RWPE2 (cell line): ENCODE measurements at regions not wholly inside any gene's neighbourhood (a gene's known extent, or its start where the extent isn't known, plus 50 kb on each side); places are given as distances from the start of the nearest gene placed in this dataset.

Experiments
- ATAC-seq: fragments of 200-7000 bp; cut with Tn5 transposase; 3 replicates; pipeline ENCODE4 v1.9.1; 2021; ENCODE audit warnings: low read depth
- DNase-seq: peaks from one replicate; pipeline ENCODE4 v3.0.0-alpha.2; 2020; ENCODE audit warnings: low spot score
- H3K27ac ChIP-seq: fragments of 450-650 bp; 2 replicates; pipeline ENCODE4 v1.5.1; 2017; ENCODE audit warnings: mild to moderate bottlenecking; ENCODE audit not compliant: poor library complexity, severe bottlenecking
- H3K27me3 ChIP-seq: fragments of 250-450 bp; sonication (Bioruptor Pico); 2 replicates; pipeline ENCODE4 v1.5.1; 2021; ENCODE audit warnings: mild to moderate bottlenecking, moderate library complexity; ENCODE audit not compliant: insufficient read depth, poor library complexity, severe bottlenecking
- H3K36me3 ChIP-seq: fragments of 250-450 bp; sonication (Bioruptor Pico); 2 replicates; pipeline ENCODE4 v1.5.1; 2020; ENCODE audit warnings: low read depth, mild to moderate bottlenecking, moderate library complexity
- H3K4me1 ChIP-seq: fragments of 250-450 bp; sonication (Bioruptor Pico); 2 replicates; pipeline ENCODE4 v1.5.1; 2021; ENCODE audit warnings: mild to moderate bottlenecking, moderate library complexity; ENCODE audit not compliant: insufficient read depth, poor library complexity, severe bottlenecking
- H3K4me3 ChIP-seq: fragments of 250-450 bp; sonication (Bioruptor Pico); 2 replicates; pipeline ENCODE4 v1.5.1; 2021; ENCODE audit warnings: mild to moderate bottlenecking, moderate library complexity; ENCODE audit not compliant: severe bottlenecking
- H3K9me3 ChIP-seq: fragments of 250-450 bp; sonication (Bioruptor Pico); 2 replicates; pipeline ENCODE4 v1.5.1; 2021; ENCODE audit warnings: mild to moderate bottlenecking, moderate library complexity; ENCODE audit not compliant: severe bottlenecking
- TF ChIP-seq, protein P1 (sequence below): fragments of 450-650 bp; IDR thresholded peaks from one replicate; pipeline ENCODE4 v1.5.1; 2017; ENCODE audit warnings: mild to moderate bottlenecking, moderate library complexity; ENCODE audit not compliant: poor library complexity, severe bottlenecking

DNA sequence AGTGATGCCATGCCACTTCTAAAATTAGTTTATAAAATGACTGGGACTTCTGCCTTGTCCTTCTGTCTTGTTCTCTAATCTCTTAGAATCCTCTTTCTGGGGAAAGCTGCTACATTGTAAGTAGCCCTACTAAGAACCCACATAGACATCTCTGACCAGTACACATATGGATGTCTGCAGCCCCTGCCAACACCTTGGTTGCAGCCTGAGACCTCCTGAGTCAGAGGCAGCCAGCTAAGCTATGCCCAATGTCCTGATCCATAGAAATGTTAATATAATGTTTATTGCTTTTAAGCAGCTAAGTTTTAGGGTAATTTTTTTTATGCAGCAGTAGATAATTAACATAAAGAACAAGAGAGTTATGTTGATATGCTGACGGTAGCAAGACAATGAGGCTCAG is 1029.5 kb upstream of the INTU start:
- DNase-seq (no peak), ATAC-seq (no peak)
- TF ChIP-seq, protein P1, sequence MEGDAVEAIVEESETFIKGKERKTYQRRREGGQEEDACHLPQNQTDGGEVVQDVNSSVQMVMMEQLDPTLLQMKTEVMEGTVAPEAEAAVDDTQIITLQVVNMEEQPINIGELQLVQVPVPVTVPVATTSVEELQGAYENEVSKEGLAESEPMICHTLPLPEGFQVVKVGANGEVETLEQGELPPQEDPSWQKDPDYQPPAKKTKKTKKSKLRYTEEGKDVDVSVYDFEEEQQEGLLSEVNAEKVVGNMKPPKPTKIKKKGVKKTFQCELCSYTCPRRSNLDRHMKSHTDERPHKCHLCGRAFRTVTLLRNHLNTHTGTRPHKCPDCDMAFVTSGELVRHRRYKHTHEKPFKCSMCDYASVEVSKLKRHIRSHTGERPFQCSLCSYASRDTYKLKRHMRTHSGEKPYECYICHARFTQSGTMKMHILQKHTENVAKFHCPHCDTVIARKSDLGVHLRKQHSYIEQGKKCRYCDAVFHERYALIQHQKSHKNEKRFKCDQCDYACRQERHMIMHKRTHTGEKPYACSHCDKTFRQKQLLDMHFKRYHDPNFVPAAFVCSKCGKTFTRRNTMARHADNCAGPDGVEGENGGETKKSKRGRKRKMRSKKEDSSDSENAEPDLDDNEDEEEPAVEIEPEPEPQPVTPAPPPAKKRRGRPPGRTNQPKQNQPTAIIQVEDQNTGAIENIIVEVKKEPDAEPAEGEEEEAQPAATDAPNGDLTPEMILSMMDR, result no peak
- H3K9me3 ChIP-seq, result no peaks in the 10 kb centered on the region
- no peaks in the 10 kb centered on the region for H3K27me3 ChIP-seq
- no peak overlapping the region for H3K27ac ChIP-seq
- no peak overlapping the region for H3K4me3 ChIP-seq
- no peaks in the 10 kb centered on the region for H3K4me1 ChIP-seq
- H3K36me3 ChIP-seq, result no peaks in the 10 kb centered on the region

DNA sequence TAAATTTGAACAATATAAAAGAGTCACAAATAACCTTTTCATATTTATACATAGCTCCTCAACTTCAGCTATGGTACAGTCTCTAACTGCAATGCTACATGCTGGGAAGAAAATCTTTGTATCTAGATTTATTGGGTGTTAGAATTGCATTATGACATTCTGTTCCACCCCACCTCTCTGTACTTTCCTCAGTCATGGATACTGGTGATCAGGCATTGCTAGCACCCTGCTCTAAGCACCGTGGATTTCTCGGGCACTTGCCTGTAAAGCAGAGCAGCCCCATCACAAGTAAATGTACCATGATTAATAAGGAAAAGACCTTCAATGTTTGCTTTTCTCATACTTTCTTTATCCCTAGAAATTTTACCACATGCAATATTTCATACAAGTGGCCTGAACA is 1028.9 kb upstream of the INTU start:
- ATAC-seq, result no peak

DNA sequence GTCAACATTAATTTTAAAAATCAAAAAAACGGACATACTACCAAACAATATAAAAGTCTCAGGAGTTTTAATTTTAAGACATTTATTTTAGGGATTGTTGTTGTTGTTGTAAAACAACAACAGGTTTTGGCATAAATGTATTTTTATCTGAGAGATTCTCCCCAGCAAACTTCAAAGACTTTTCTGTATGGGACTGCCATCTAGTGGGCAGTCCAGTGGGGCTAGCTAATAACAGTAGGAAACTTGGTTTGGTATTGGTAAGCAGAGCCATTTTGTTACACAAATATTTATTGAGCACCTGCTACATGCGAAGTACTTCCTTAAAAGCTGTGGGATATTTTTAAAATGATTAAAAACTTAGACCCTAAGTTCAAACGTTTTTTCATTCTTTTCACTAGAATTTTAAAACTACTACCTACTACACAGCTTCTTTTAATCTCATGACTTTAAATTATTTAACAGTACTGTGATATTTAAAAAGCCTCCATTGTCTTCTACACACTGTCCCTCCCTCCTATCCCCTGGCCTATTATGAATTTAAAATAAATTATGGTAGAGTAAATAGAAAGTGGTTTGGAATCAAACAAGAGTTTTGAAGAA is 1028.4 kb upstream of the INTU start:
- Histone ChIP-seq H3K27ac (no peak overlapping the region), H3K4me1 (no peaks in the 10 kb centered on the region), H3K36me3 (no peaks in the 10 kb centered on the region), H3K4me3 (no peak overlapping the region), H3K9me3 (no peaks in the 10 kb centered on the region), H3K27me3 (no peaks in the 10 kb centered on the region)
- TF ChIP-seq, protein P1, result peak; percentile 91
- no peak for DNase-seq
- peak; percentile 45; the same call in 1 of the 3 replicates for ATAC-seq

More for the DNA sequence above, 1028.9 kb upstream of the INTU start:
- Histone ChIP-seq H3K9me3 (no peaks in the 10 kb centered on the region), H3K27ac (no peak overlapping the region), H3K4me3 (no peak overlapping the region), H3K4me1 (no peaks in the 10 kb centered on the region), H3K27me3 (no peaks in the 10 kb centered on the region), H3K36me3 (no peaks in the 10 kb centered on the region)
- TF ChIP-seq, protein P1, result no peak
- DNase-seq, result no peak

DNA sequence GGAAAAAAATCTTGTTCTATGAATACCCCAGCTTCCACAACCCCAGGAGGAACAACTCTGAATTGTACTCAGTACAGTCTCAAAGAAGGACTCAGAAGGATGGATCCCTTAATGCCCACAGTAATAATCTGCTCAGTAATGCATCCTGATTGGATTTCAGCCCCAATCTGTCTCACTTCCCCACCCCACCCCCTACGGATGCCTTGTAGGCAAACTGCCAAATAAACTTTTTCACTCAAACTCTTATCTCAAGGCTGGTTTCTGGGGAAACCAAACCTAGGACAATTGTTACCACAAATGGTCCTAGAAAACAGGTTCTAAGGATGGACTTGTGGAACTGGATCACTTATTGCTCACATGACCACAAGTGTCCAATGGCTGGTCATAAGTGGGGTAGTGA is 1021.8 kb upstream of the INTU start:
- TF ChIP-seq, protein P1, result no peak
- H3K4me3 ChIP-seq, result no peak overlapping the region
- H3K4me1 ChIP-seq, result peaks cover 7% of the 10 kb centered on the region
- ATAC-seq (no peak), DNase-seq (no peak)
- H3K36me3 ChIP-seq, result no peaks in the 10 kb centered on the region
- H3K27me3 ChIP-seq, result no peaks in the 10 kb centered on the region
- H3K9me3 ChIP-seq, result no peaks in the 10 kb centered on the region
- no peak overlapping the region for H3K27ac ChIP-seq

DNA sequence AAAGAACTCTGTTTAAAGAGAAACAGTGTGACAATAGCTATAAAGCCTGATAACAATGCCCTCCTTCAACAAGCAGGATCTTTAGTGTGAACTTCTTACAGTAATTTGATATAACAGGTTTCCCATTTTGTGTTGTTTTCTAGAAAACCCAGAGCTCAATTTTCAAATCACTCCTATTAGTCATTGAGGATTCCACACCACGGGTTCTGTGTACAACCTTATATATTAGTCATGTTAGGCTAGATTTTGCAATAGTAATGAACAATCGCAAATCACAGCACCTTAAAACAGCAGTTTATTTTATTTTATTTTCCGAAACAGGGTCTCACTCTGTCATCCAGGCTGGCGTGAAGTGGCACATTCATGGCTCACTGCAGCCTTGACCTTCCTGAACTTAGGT is 1020.9 kb upstream of the INTU start:
- no peak overlapping the region for H3K27ac ChIP-seq
- TF ChIP-seq, protein P1, result no peak
- DNase-seq (no peak), ATAC-seq (peak; percentile 90)
- no peaks in the 10 kb centered on the region for H3K9me3 ChIP-seq
- peaks cover 7% of the 10 kb centered on the region for H3K4me1 ChIP-seq
- no peak overlapping the region for H3K4me3 ChIP-seq
- H3K36me3 ChIP-seq, result no peaks in the 10 kb centered on the region
- H3K27me3 ChIP-seq, result no peaks in the 10 kb centered on the region
